SK-N-MC (cell line): ENCODE measurements at regions not wholly inside any gene's neighbourhood (a gene's known extent, or its start where the extent isn't known, plus 50 kb on each side); places are given as distances from the start of the nearest gene placed in this dataset.

Source experiments
- EZH2 ChIP-seq: fragments of 200-600 bp; sonication (generic); IDR thresholded peaks from one replicate; pipeline ENCODE4 v1.6.1; 2017; ENCODE audit warnings: antibody characterized with exemption
- FOXP2 ChIP-seq: optimal IDR thresholded peaks from 2 replicates; pipeline ENCODE3; 2011; ENCODE audit warnings: mild to moderate bottlenecking, moderate library complexity; ENCODE audit not compliant: insufficient read depth; ENCODE audit errors: extremely low read length, control extremely low read depth
- POLR2AphosphoS5 ChIP-seq: IDR thresholded peaks from 2 replicates; pipeline ENCODE4 v1.6.1; 2012; ENCODE audit warnings: mild to moderate bottlenecking, low read depth, low read length, borderline replicate concordance

DNA sequence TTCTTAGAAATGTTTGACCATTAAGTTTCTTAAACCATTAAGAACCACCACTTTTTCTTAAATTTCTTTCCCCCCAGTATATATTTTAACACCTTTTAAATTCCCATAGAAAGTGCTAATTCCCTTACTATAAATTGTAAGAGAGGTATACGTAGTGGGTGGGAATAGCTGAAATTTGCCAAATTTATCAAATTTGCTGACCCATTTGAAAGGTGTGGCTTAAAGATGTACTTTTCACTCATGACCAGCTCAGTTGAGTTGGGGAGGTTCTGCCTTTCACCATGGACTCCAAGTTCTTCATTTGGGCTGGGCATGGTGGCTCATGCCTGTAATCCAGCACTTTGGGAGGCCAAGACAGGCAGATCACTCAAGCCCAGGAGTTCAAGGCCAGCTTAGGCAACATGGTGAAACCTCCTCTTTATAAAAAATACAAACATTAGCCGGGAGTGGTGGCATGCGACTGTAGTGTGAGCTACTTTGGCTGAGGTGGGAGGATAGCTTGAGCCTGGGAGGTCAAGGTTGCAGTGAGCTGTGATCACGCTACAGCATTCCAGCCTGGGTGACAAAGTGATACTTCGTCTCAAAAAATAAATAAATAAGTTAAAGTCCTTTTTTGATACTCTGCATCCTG, 133.2 kb downstream of the MRPL57 start:
- no peak for TF ChIP-seq POLR2AphosphoS5
- no peak for TF ChIP-seq EZH2
- no peak for TF ChIP-seq FOXP2
